Type B pancreatic cell (in vitro differentiated cells): ENCODE measurements at regions not wholly inside any gene's neighbourhood (a gene's known extent, or its start where the extent isn't known, plus 50 kb on each side); places are given as distances from the start of the nearest gene placed in this dataset.
A peak's percentile ranks its signal among the peaks of the same experiment; 100 is the strongest.

Source experiments
- DNase-seq: peaks from one replicate; pipeline ENCODE4 v3.0.0; 2021; ENCODE audit warnings: mixed read lengths; ENCODE audit not compliant: unreplicated experiment; ENCODE audit errors: extremely low spot score
- H3K27ac Mint-ChIP-seq: 2 replicates; pipeline ENCODE4 v1.8.0; 2021; ENCODE audit warnings: mild to moderate bottlenecking, mixed read lengths
- H3K27me3 Mint-ChIP-seq: 2 replicates; pipeline ENCODE4 v1.8.0; 2021; ENCODE audit warnings: mixed read lengths
- H3K36me3 Mint-ChIP-seq: 2 replicates; pipeline ENCODE4 v1.8.0; 2021; ENCODE audit warnings: mixed read lengths
- H3K4me1 Mint-ChIP-seq: one replicate; pipeline ENCODE4 v1.8.0; 2021; ENCODE audit warnings: mixed read lengths; ENCODE audit not compliant: unreplicated experiment
- H3K4me3 Mint-ChIP-seq: 2 replicates; pipeline ENCODE4 v1.8.0; 2021; ENCODE audit warnings: mild to moderate bottlenecking, mixed read lengths
- H3K9me3 Mint-ChIP-seq: 2 replicates; pipeline ENCODE4 v1.8.0; 2021; ENCODE audit warnings: mixed read lengths
- CTCF ChIP-seq: fragments of 200-600 bp; sonication (generic); conservative IDR thresholded peaks from 2 replicates; pipeline ENCODE4 v1.5.0; 2021; ENCODE audit warnings: antibody characterized with exemption, mild to moderate bottlenecking

GRCh38 chr2:122635686-122636085 is 880.2 kb downstream of the TSN start:
- no peaks in the 10 kb centered on the region for H3K9me3 Mint-ChIP-seq
- H3K27ac Mint-ChIP-seq, result no peak overlapping the region
- peaks cover 13% of the 10 kb centered on the region for H3K4me1 Mint-ChIP-seq
- H3K36me3 Mint-ChIP-seq, result no peaks in the 10 kb centered on the region
- no peak for DNase-seq
- no peak for TF ChIP-seq CTCF
- no peak overlapping the region for H3K4me3 Mint-ChIP-seq
- H3K27me3 Mint-ChIP-seq, result no peaks in the 10 kb centered on the region

- no peak for DNase-seq
These were observed 880.6 kb downstream of the TSN start for GRCh38 chr2:122636097-122636496.

GRCh38 chr2:122639176-122639575 is 883.7 kb downstream of the TSN start:
- no peak for TF ChIP-seq CTCF
- H3K4me3 Mint-ChIP-seq, result no peak overlapping the region
- H3K36me3 Mint-ChIP-seq, result no peaks in the 10 kb centered on the region
- H3K27ac Mint-ChIP-seq, result peak overlapping the region; percentile 14
- H3K4me1 Mint-ChIP-seq, result peaks cover 22% of the 10 kb centered on the region
- no peaks in the 10 kb centered on the region for H3K9me3 Mint-ChIP-seq
- DNase-seq, result no peak
- no peaks in the 10 kb centered on the region for H3K27me3 Mint-ChIP-seq

More at GRCh38 chr2:122636097-122636496, 880.6 kb downstream of the TSN start:
- Mint-ChIP-seq H3K27me3 (no peaks in the 10 kb centered on the region), H3K9me3 (no peaks in the 10 kb centered on the region), H3K36me3 (no peaks in the 10 kb centered on the region), H3K4me3 (no peak overlapping the region), H3K27ac (no peak overlapping the region), H3K4me1 (peaks cover 13% of the 10 kb centered on the region)
- no peak for TF ChIP-seq CTCF

GRCh38 chr2:122639711-122640110 is 884.3 kb downstream of the TSN start:
- H3K27ac Mint-ChIP-seq, result peak overlapping the region; percentile 14
- no peak for DNase-seq
- no peaks in the 10 kb centered on the region for H3K36me3 Mint-ChIP-seq
- TF ChIP-seq CTCF, result no peak
- peak overlapping the region; percentile 2 for H3K4me3 Mint-ChIP-seq
- peaks cover 22% of the 10 kb centered on the region for H3K4me1 Mint-ChIP-seq
- no peaks in the 10 kb centered on the region for H3K27me3 Mint-ChIP-seq
- no peaks in the 10 kb centered on the region for H3K9me3 Mint-ChIP-seq

GRCh38 chr2:122643725-122644329 is 888.4 kb downstream of the TSN start:
- DNase-seq, result no peak
- Mint-ChIP-seq H3K36me3 (no peaks in the 10 kb centered on the region), H3K4me1 (peaks cover 18% of the 10 kb centered on the region), H3K27ac (peak overlapping the region; percentile 42), H3K4me3 (no peak overlapping the region), H3K27me3 (no peaks in the 10 kb centered on the region), H3K9me3 (no peaks in the 10 kb centered on the region)
- TF ChIP-seq CTCF, result no peak

- TF ChIP-seq CTCF, result no peak
- Mint-ChIP-seq H3K9me3 (no peaks in the 10 kb centered on the region), H3K36me3 (no peaks in the 10 kb centered on the region), H3K27ac (no peak overlapping the region), H3K27me3 (peaks cover under 1% of the 10 kb centered on the region), H3K4me1 (no peaks in the 10 kb centered on the region), H3K4me3 (no peak overlapping the region)
- DNase-seq, result no peak
These were observed 895.8 kb downstream of the TSN start for GRCh38 chr2:122651236-122651635.
